Stomach smooth muscle (tissue), 2 donors: ENCODE measurements at regions not wholly inside any gene's neighbourhood (a gene's known extent, or its start where the extent isn't known, plus 50 kb on each side); places are given as distances from the start of the nearest gene placed in this dataset.
"Not testable (repeated sequence)": the region's sequence is repeated elsewhere in the genome, so short reads cannot be mapped to it uniquely, and the experiment has no call there.

Experiments
- H3K27ac ChIP-seq: one replicate; pipeline ENCODE4 v1.7.0; 2013; ENCODE audit warnings: mild to moderate bottlenecking, low read length, inconsistent platforms
- H3K27me3 ChIP-seq, 2 donors: one replicate each; pipeline ENCODE4 v1.7.0; 2013; ENCODE audit warnings: low read length in 2 of 2; ENCODE audit not compliant: insufficient read depth in 2 of 2, control insufficient read depth in 1 of 2
- H3K36me3 ChIP-seq, 2 donors: one replicate each; pipeline ENCODE4 v1.7.0; 2013; ENCODE audit warnings: low read length in 2 of 2; ENCODE audit not compliant: control insufficient read depth in 2 of 2, insufficient read depth in 2 of 2
- H3K4me1 ChIP-seq: one replicate; pipeline ENCODE4 v1.7.0; 2013; ENCODE audit warnings: low read length; ENCODE audit not compliant: control insufficient read depth, insufficient read depth
- H3K4me3 ChIP-seq, 2 donors: one replicate each; pipeline ENCODE4 v1.7.0; 2013; ENCODE audit warnings: low read length in 2 of 2
- H3K9ac ChIP-seq, 2 donors: one replicate each; pipeline ENCODE4 v1.7.0; 2013; ENCODE audit warnings: low read length in 2 of 2, mild to moderate bottlenecking in 1 of 2
- H3K9me3 ChIP-seq, 2 donors: one replicate each; pipeline ENCODE4 v1.7.0; 2013; ENCODE audit warnings: low read length in 2 of 2; ENCODE audit not compliant: control insufficient read depth in 2 of 2
- donor health status: healthy.
- donor health status: Pancreatic carcinoma.

DNA sequence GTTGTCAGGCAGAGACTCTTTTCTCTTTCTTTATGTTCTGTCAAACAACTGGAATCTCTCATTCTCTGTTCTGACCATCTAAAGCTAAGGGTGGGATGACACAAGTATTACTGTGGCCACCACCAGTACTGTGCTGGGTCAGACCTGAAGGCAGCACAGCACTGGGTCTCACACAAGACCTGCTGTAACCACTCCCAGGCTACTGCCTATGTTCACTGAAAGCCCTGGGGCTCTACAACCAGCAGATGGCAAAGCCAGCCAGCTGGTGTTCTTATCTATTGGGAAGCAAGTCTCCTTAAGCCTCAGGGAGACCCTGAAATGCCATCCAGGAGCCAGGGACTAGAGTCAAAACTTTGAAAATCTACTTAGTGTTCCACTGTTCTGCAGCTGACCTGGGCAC is 189.5 kb downstream of the SLCO4C1 start:
- Histone ChIP-seq H3K9ac (no peak overlapping the region), H3K9me3 (no peaks in the 10 kb centered on the region), H3K4me1 (no peaks in the 10 kb centered on the region), H3K27me3 (no peaks in the 10 kb centered on the region), H3K4me3 (no peak overlapping the region), H3K27ac (no peak overlapping the region), H3K36me3 (no peaks in the 10 kb centered on the region)

DNA sequence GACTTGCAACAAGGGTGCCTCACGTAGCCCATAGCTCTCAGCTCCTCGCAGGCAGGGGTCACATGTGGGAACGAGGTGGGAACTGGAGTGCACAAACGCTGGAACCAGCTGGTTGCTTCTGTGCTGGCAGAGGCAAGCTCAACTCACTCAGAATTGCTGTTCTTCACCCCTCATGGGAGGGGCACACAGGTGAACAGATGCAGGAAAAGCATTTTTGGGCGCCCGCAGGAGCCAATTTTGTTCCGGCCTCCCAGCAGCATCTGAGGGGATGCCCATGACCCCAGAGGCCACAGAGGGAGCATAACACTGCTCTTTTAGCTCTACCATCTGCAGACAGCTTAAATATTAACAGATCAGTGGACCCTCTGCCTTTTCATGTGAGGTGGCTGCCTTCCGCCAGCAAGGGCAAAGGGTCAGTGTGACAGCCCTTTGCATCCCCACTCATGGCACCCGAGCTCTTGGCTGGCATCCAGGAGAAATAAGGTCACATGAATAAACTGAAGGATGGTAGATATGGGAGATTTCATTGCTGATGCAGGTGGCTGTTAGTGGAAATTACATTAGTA is 196.2 kb downstream of the SLCO4C1 start:
- Histone ChIP-seq H3K4me3 (no peak overlapping the region), H3K9me3 (no peaks in the 10 kb centered on the region), H3K4me1 (no peaks in the 10 kb centered on the region), H3K27me3 (no peaks in the 10 kb centered on the region), H3K27ac (no peak overlapping the region), H3K9ac (no peak overlapping the region), H3K36me3 (no peaks in the 10 kb centered on the region)

DNA sequence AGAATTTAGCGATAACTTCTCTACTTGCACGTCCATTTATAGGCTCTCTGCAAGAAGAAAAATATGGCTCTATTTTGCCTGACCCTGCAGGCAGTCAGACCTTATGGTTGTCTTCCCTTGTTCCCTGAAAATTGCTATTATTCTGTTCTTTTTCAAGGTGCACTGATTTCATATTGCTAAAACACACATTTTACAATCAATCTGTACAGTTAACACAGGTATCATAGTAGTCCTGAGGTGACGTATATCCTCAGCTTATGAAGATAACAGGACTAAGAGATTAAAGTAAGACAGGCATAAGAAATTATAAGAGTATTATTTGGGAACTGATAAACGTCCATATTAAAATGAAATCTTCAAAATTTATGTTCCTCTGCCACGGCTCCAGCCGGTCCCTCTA is 197.0 kb downstream of the SLCO4C1 start:
- H3K4me1 ChIP-seq, H3K9me3 ChIP-seq, H3K9ac ChIP-seq, H3K36me3 ChIP-seq, H3K27me3 ChIP-seq, H3K27ac ChIP-seq, H3K4me3 ChIP-seq: not testable (repeated sequence)

DNA sequence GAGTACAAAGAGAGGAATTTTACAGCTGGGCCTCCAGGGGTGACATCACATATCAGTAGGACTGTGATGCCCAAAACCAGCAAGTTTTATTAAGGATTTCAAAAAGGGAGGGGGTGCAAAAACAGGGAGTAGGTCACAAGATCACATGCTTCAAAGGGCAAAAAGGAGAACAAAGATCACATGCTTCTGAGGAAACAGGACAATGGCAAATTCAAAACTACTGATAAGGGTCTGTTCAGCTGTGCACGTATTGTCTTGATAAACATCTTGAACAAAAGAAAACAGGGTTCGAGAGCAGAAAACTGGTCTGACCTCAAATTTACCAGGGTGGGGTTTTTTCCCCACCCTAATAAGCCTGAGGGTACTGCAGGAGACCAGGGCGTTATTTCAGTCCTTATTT is 197.5 kb downstream of the SLCO4C1 start:
- H3K27ac ChIP-seq, H3K9ac ChIP-seq, H3K4me3 ChIP-seq, H3K36me3 ChIP-seq, H3K27me3 ChIP-seq, H3K9me3 ChIP-seq, H3K4me1 ChIP-seq: not testable (repeated sequence)

DNA sequence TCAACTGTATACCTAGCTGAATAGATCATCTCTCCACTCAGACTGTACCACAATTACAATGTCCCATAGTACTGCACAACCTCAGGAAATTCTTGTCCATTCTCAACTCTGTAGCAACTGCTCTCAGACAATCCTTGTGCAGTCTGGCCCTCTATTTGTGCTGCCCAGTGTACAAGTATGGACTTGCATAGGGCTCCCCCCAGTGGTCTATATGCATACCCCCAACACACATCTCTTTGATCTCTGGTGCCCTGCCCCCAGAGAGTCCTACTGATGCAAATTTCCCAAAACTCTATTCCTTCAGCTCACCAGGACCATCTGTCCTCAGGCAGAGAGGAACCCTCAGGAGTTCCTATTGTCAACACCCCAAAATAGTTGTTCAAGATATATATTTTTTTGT is 205.3 kb downstream of the SLCO4C1 start:
- no peaks in the 10 kb centered on the region for H3K4me1 ChIP-seq
- H3K27me3 ChIP-seq: no peaks in the 10 kb centered on the region
- no peak overlapping the region for H3K27ac ChIP-seq
- H3K9me3 ChIP-seq: no peaks in the 10 kb centered on the region
- H3K36me3 ChIP-seq: no peaks in the 10 kb centered on the region
- H3K4me3 ChIP-seq: no peak overlapping the region
- no peak overlapping the region for H3K9ac ChIP-seq

DNA sequence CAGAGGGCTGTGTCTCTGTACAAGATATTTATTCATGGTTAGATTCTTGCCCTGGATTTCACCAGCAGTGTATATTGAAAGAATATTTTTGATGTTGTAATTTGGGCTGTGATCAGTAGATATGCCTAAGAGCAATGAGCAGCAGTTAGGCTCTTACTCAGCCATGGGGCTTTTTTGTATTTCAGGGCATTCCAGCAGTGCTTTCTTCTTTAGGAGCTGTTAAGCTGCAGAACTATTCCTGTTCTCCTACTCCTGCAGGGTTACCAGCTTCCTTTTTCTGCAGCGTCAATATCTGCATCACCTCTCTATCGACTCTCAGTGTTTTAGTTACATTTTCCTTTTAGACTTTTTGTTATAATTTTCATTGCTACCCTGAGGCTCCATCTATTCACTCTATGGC is 206.2 kb downstream of the SLCO4C1 start:
- H3K9me3 ChIP-seq: no peaks in the 10 kb centered on the region
- H3K4me1 ChIP-seq: no peaks in the 10 kb centered on the region
- H3K27ac ChIP-seq: no peak overlapping the region
- no peaks in the 10 kb centered on the region for H3K36me3 ChIP-seq
- H3K27me3 ChIP-seq: no peaks in the 10 kb centered on the region
- no peak overlapping the region for H3K4me3 ChIP-seq
- no peak overlapping the region for H3K9ac ChIP-seq

DNA sequence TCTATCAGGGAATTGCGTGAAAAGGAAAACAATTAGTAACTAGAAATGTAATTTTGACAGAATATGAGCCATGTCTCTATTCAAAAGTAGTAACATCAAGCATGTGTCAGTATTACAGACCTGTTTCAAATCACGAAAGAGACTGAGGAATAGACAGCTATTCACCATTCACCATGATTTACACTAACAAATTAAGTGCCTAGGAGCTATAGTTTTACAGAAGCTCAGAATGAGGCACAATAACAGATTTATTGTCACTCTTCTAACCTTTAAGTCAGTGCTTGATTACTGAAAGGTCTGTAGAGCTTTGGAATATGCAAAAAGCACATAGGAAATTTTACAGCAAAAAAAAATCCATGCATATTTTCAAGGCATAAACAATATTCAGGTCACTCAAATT is 208.2 kb downstream of the SLCO4C1 start:
- Histone ChIP-seq H3K27me3 (no peaks in the 10 kb centered on the region), H3K4me3 (no peak overlapping the region), H3K36me3 (no peaks in the 10 kb centered on the region), H3K9me3 (no peaks in the 10 kb centered on the region), H3K4me1 (no peaks in the 10 kb centered on the region), H3K27ac (no peak overlapping the region), H3K9ac (no peak overlapping the region)

DNA sequence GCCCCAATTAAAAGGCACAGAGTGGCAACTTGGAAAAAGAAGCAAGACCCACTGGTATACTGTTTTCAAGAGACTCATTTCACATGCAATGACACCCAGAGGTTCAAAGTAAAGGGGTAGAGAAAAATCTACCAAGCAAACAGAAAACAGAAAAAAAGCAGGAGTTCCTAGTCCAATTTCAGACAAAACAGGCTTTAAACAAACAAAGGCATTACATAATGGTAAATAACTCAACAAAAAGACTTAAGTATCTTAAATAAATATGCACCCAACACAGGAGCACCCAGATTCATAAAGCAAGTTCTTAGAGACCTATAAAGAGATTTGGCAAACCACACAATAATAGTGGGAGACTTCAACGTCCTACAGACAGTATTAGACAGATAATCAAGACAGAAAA is 215.8 kb downstream of the SLCO4C1 start:
- H3K4me3 ChIP-seq: no peak overlapping the region

DNA sequence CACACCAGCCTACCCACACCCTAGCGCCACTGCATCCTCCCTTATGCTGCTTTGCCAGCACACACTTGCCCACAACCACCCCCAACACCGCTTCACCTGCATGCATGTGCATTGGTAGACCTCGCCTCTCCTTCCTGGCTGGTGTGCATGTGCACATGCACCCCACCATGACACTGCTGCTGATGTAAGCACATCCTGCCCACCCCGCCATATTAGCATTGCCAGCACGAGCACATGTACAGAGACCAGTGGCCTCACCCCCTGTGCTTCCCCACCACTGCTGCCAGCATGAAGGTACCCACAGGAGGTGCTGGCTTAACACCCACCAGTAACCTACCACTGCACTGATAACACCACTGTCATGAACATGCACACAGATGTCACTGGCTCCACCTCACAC is 218.2 kb downstream of the SLCO4C1 start:
- H3K4me3 ChIP-seq: no peak overlapping the region
- no peaks in the 10 kb centered on the region for H3K9me3 ChIP-seq
- H3K27me3 ChIP-seq: no peaks in the 10 kb centered on the region
- H3K27ac ChIP-seq: no peak overlapping the region
- H3K4me1 ChIP-seq: no peaks in the 10 kb centered on the region
- H3K9ac ChIP-seq: no peak overlapping the region
- H3K36me3 ChIP-seq: no peaks in the 10 kb centered on the region

More for the DNA sequence above, 215.8 kb downstream of the SLCO4C1 start:
- Histone ChIP-seq H3K9me3 (no peaks in the 10 kb centered on the region), H3K4me1 (no peaks in the 10 kb centered on the region), H3K9ac (no peak overlapping the region), H3K36me3 (no peaks in the 10 kb centered on the region), H3K27ac (no peak overlapping the region), H3K27me3 (no peaks in the 10 kb centered on the region)

DNA sequence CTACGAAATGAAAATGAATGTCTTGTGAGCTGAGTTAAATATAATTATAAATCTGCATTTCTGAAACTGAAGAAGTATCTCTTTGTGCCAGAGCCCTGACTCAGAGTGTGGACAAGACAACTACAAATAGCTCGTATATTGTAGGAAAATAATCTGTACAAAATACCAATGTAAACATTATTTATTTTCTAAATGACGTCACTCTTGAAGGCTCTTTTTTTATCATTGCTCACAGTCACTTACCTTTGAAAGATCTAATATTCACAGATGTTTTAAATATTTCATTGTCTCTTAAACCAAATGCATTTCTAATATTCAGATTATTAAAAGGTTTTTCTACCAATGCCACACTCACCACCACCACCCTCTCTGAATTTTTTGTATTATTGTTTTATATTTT is 226.1 kb downstream of the SLCO4C1 start:
- H3K27me3 ChIP-seq: no peaks in the 10 kb centered on the region
- no peak overlapping the region for H3K9ac ChIP-seq
- no peak overlapping the region for H3K27ac ChIP-seq
- H3K4me3 ChIP-seq: no peak overlapping the region
- H3K9me3 ChIP-seq: no peaks in the 10 kb centered on the region
- H3K36me3 ChIP-seq: no peaks in the 10 kb centered on the region
- H3K4me1 ChIP-seq: no peaks in the 10 kb centered on the region

DNA sequence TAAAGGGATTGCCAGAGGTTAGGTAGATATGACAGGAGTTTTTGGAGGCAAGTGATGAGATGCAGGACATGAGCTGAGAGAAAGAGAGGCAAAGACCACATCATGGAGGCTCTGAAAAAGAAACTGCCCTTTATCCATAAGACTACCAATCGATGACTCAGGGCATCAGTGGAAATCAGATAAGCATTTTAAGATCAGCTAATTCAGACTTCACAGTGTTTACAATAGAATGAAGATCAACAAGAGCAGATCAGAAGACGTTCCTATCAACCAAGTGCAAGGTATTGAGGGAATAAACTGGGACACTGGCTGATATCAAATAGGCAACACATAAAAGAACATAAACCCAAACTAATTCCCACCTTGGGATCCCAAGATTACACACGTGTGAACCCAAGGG is 227.2 kb downstream of the SLCO4C1 start:
- H3K4me3 ChIP-seq: no peak overlapping the region
- no peaks in the 10 kb centered on the region for H3K27me3 ChIP-seq
- no peaks in the 10 kb centered on the region for H3K9me3 ChIP-seq
- no peaks in the 10 kb centered on the region for H3K36me3 ChIP-seq
- no peaks in the 10 kb centered on the region for H3K4me1 ChIP-seq
- H3K9ac ChIP-seq: no peak overlapping the region
- H3K27ac ChIP-seq: no peak overlapping the region
